PC-9 (cell line): ENCODE measurements at regions not wholly inside any gene's neighbourhood (a gene's known extent, or its start where the extent isn't known, plus 50 kb on each side); places are given as distances from the start of the nearest gene placed in this dataset.

ENCODE experiments used
- BruUV-seq: library from RNA; stranded (reverse); fragments of 400-500 nt; replicated peaks from 2 replicates; lab custom pipeline; 2021; lab: Mats Ljungman, UMichigan
- CTCF ChIA-PET: fragments of 300-600 bp; sonication (Branson Sonifier 250); formaldehyde crosslinking; loops from one replicate; lab custom pipeline; 2022; ENCODE audit warnings: antibody characterized with exemption; lab: Charles Lee
- POLR2A ChIA-PET: fragments of 300-600 bp; sonication (Branson Sonifier 250); formaldehyde crosslinking; loops from one replicate; lab custom pipeline; 2022; ENCODE audit warnings: antibody characterized with exemption; ENCODE audit not compliant: unreplicated experiment; lab: Charles Lee
- DNase-seq, 2 experiments: peaks; one replicate each; pipeline versions ENCODE4 v3.0.0 to v3.0.0-alpha.2; 2015 to 2022; ENCODE audit warnings: mixed read lengths in 1 of 2
- H2AFZ ChIP-seq: fragments of 200-600 bp; sonication (generic); 2 replicates; pipeline ENCODE4 v1.8.1; 2017; ENCODE audit warnings: antibody characterized with exemption
- H3F3A ChIP-seq: fragments of 200-600 bp; sonication (generic); 2 replicates; pipeline ENCODE4 v1.8.1; 2017; ENCODE audit warnings: antibody characterized with exemption, mild to moderate bottlenecking, low read depth; ENCODE audit not compliant: insufficient read depth
- H3K27ac ChIP-seq: fragments of 200-600 bp; sonication (generic); 2 replicates; pipeline ENCODE4 v1.6.1; 2016; ENCODE audit warnings: mixed run types
- H3K27me3 ChIP-seq: fragments of 200-600 bp; sonication (generic); 2 replicates; pipeline ENCODE4 v1.6.1; 2016; ENCODE audit warnings: low read depth, mixed run types; ENCODE audit not compliant: insufficient read depth
- H3K36me3 ChIP-seq: fragments of 200-600 bp; sonication (generic); 2 replicates; pipeline ENCODE4 v1.6.1; 2016; ENCODE audit warnings: low read depth, mixed run types
- H3K4me1 ChIP-seq: fragments of 200-600 bp; sonication (generic); replicated peaks from 2 replicates; pipeline ENCODE4 v1.6.1; 2016; ENCODE audit warnings: mixed run types; ENCODE audit not compliant: insufficient read depth
- H3K4me2 ChIP-seq: fragments of 200-600 bp; sonication (generic); 2 replicates; pipeline ENCODE4 v1.6.1; 2017; ENCODE audit warnings: mixed run types
- H3K4me3 ChIP-seq: fragments of 200-600 bp; sonication (generic); 2 replicates; pipeline ENCODE4 v1.6.1; 2016; ENCODE audit warnings: mixed run types
- H3K79me2 ChIP-seq: fragments of 200-600 bp; sonication (generic); 2 replicates; pipeline ENCODE4 v1.6.1; 2017; ENCODE audit warnings: low read depth, mixed run types
- H3K9me2 ChIP-seq: fragments of 200-600 bp; sonication (generic); 2 replicates; pipeline ENCODE4 v1.8.1; 2017; ENCODE audit warnings: mild to moderate bottlenecking; ENCODE audit not compliant: insufficient read depth
- H3K9me3 ChIP-seq: fragments of 200-600 bp; sonication (generic); 2 replicates; pipeline ENCODE4 v1.8.1; 2016; ENCODE audit warnings: low read depth; ENCODE audit not compliant: insufficient read depth
- H4K20me1 ChIP-seq: fragments of 200-600 bp; sonication (generic); 2 replicates; pipeline ENCODE4 v1.8.1; 2017; ENCODE audit not compliant: insufficient read depth
- EZH2 ChIP-seq: fragments of 200-600 bp; sonication (generic); IDR thresholded peaks from 2 replicates; pipeline ENCODE4 v1.8.0; 2017; ENCODE audit warnings: antibody characterized with exemption, low read depth
- intact Hi-C: fragments of 100-400 bp; cut with micrococcal nuclease; formaldehyde crosslinking; loops from one replicate; pipeline ENCODE4 v1.10.0; 2022; ENCODE audit not compliant: unreplicated experiment
- TF ChIP-seq, protein P1 (sequence below): fragments of 200-600 bp; sonication (generic); conservative IDR thresholded peaks from 2 replicates; pipeline ENCODE4 v1.6.1; 2017; ENCODE audit warnings: mixed run types, antibody characterized with exemption, mild to moderate bottlenecking, moderate library complexity

DNA sequence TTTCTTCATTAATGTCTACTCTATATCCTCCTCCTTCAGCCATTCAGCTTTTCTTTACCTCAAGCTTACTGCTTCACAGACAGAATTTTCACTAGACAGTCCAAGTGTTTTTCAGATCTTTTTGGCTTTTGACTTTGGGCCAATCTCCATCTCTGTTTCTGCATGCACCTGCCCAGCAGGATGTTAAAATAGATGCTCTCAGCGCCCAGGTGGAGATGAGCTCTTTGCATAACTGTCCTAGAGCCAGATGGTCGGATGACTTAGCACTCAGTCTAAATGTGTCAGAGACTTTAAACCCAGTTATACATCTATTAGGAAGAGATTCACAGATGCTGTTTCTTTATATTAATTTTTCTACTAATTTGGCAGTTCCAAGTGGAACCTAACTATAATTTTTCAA lies 80.3 kb upstream of the SSTR1 start:
- Histone ChIP-seq H2AFZ (no peak overlapping the region), H3K9me3 (no peaks in the 10 kb centered on the region), H3K79me2 (no peaks in the 10 kb centered on the region), H3K4me3 (no peak overlapping the region), H3K4me2 (no peak overlapping the region), H3K4me1 (0 out of 2 replicates have a peak, but pooled peaks cover 5% of the 10 kb centered on the region), H3K9me2 (no peaks in the 10 kb centered on the region), H3K27ac (no peak overlapping the region), H3K27me3 (no peaks in the 10 kb centered on the region), H3F3A (no peaks in the 10 kb centered on the region), H3K36me3 (no peaks in the 10 kb centered on the region), H4K20me1 (no peaks in the 10 kb centered on the region)
- BruUV-seq = no TSS peak
- TF ChIP-seq, protein P1, sequence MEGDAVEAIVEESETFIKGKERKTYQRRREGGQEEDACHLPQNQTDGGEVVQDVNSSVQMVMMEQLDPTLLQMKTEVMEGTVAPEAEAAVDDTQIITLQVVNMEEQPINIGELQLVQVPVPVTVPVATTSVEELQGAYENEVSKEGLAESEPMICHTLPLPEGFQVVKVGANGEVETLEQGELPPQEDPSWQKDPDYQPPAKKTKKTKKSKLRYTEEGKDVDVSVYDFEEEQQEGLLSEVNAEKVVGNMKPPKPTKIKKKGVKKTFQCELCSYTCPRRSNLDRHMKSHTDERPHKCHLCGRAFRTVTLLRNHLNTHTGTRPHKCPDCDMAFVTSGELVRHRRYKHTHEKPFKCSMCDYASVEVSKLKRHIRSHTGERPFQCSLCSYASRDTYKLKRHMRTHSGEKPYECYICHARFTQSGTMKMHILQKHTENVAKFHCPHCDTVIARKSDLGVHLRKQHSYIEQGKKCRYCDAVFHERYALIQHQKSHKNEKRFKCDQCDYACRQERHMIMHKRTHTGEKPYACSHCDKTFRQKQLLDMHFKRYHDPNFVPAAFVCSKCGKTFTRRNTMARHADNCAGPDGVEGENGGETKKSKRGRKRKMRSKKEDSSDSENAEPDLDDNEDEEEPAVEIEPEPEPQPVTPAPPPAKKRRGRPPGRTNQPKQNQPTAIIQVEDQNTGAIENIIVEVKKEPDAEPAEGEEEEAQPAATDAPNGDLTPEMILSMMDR = no peak
- no peak for TF ChIP-seq EZH2
- POLR2A ChIA-PET = no interaction called here
- intact Hi-C loops = no loop called here
- CTCF ChIA-PET = no interaction called here
- no peak for DNase-seq

GRCh38 chr14:38127784-38128183 lies 79.9 kb upstream of the SSTR1 start:
- intact Hi-C loops = no loop called here
- Histone ChIP-seq H3K4me3 (no peak overlapping the region), H2AFZ (no peak overlapping the region), H3K27ac (no peak overlapping the region), H3K4me1 (0 out of 2 replicates have a peak, but pooled peaks cover 2% of the 10 kb centered on the region), H3F3A (no peaks in the 10 kb centered on the region), H3K27me3 (no peaks in the 10 kb centered on the region), H3K9me2 (no peaks in the 10 kb centered on the region), H3K4me2 (no peak overlapping the region), H3K9me3 (no peaks in the 10 kb centered on the region), H4K20me1 (no peaks in the 10 kb centered on the region), H3K36me3 (no peaks in the 10 kb centered on the region), H3K79me2 (no peaks in the 10 kb centered on the region)
- no peak for TF ChIP-seq EZH2
- TF ChIP-seq, protein P1 = no peak
- BruUV-seq = no TSS peak
- no peak for DNase-seq
- ChIA-PET CTCF (no interaction called here), POLR2A (no interaction called here)

- Histone ChIP-seq H3K4me2 (no peak overlapping the region), H2AFZ (no peak overlapping the region), H3K4me3 (no peak overlapping the region), H3K79me2 (no peaks in the 10 kb centered on the region), H3K4me1 (no peaks in the 10 kb centered on the region), H3K27me3 (no peaks in the 10 kb centered on the region), H3K27ac (no peak overlapping the region), H3K9me2 (no peaks in the 10 kb centered on the region), H4K20me1 (no peaks in the 10 kb centered on the region), H3F3A (no peaks in the 10 kb centered on the region), H3K36me3 (no peaks in the 10 kb centered on the region), H3K9me3 (no peaks in the 10 kb centered on the region)
- ChIA-PET CTCF (no interaction called here), POLR2A (no interaction called here)
- no TSS peak for BruUV-seq
- no peak for DNase-seq
- intact Hi-C loops = no loop called here
- TF ChIP-seq EZH2 = no peak
- TF ChIP-seq, protein P1 = no peak
Observed at GRCh38 chr14:38128640-38129039, 79.1 kb upstream of the SSTR1 start.
